ENCODE measurements at regions not wholly inside any gene's neighbourhood (a gene's known extent, or its start where the extent isn't known, plus 50 kb on each side); places are given as distances from the start of the nearest gene placed in this dataset.

GRCh38 chr5:40397091-40397490 lies 282.6 kb upstream of the PTGER4 start:
- TF ChIP-seq CTCF (IDR thresholded peaks at IDR 0.05; ENCODE audit: insufficient read depth, low read length) = no peak
- no peak for DNase-seq (ENCODE audit: low read depth)
- no peak overlapping the region for H3K4me3 ChIP-seq (ENCODE audit: low read depth, low read length)

GRCh38 chr5:40396317-40396716 lies 283.4 kb upstream of the PTGER4 start:
- no peak overlapping the region for H3K4me3 ChIP-seq (ENCODE audit: low read depth, low read length)
- no peak for TF ChIP-seq CTCF (IDR thresholded peaks at IDR 0.05; ENCODE audit: insufficient read depth, low read length)
- DNase-seq (ENCODE audit: low read depth) = no peak

- TF ChIP-seq CTCF (IDR thresholded peaks at IDR 0.05; ENCODE audit: insufficient read depth, low read length) = no peak
- no peak overlapping the region for H3K4me3 ChIP-seq (ENCODE audit: low read depth, low read length)
- DNase-seq (ENCODE audit: low read depth) = no peak
Measured at GRCh38 chr5:40395251-40395650, 284.5 kb upstream of the PTGER4 start.

- no peak for DNase-seq (ENCODE audit: low read depth)
- no peak overlapping the region for H3K4me3 ChIP-seq (ENCODE audit: low read depth, low read length)
- no peak for TF ChIP-seq CTCF (IDR thresholded peaks at IDR 0.05; ENCODE audit: insufficient read depth, low read length)
Measured at GRCh38 chr5:40394698-40395097, 285.0 kb upstream of the PTGER4 start.

- DNase-seq (ENCODE audit: low read depth) = no peak
- TF ChIP-seq CTCF (IDR thresholded peaks at IDR 0.05; ENCODE audit: insufficient read depth, low read length) = no peak
Measured at GRCh38 chr5:40391642-40392041, 288.1 kb upstream of the PTGER4 start.

GRCh38 chr5:40390281-40391149 lies 289.2 kb upstream of the PTGER4 start:
- no peak overlapping the region for H3K4me3 ChIP-seq (ENCODE audit: low read depth, low read length)
- no peak for TF ChIP-seq CTCF (IDR thresholded peaks at IDR 0.05; ENCODE audit: insufficient read depth, low read length)
- DNase-seq (ENCODE audit: low read depth) = no peak

More at GRCh38 chr5:40391642-40392041, 288.1 kb upstream of the PTGER4 start:
- no peak overlapping the region for H3K4me3 ChIP-seq (ENCODE audit: low read depth, low read length)

Data from fibroblast of the aortic adventitia (primary cell).